Adrenal gland (tissue), 9 donors: ENCODE measurements at regions not wholly inside any gene's neighbourhood (a gene's known extent, or its start where the extent isn't known, plus 50 kb on each side); places are given as distances from the start of the nearest gene placed in this dataset.

Source experiments
- DNase-seq, 7 donors: peaks; one replicate each; pipeline ENCODE4 v3.0.0-alpha.2; 2019 to 2020
- H3K27ac ChIP-seq, 5 donors: fragments of 200-600 bp; sonication (generic) in 4 of 5; 1 replicate in 3 of 5; 2 replicates in 2 of 5; pipeline versions ENCODE4 v1.5.1 to v1.8.0; 2016 to 2020; ENCODE audit warnings: mild to moderate bottlenecking in 1 of 5
- H3K27me3 ChIP-seq: fragments of 200-600 bp; 2 replicates; pipeline ENCODE4 v1.8.0; 2021
- H3K36me3 ChIP-seq, 2 donors: fragments of 200-600 bp; replicated peaks in 1 of 2; 1 replicate in 1 of 2; 2 replicates in 1 of 2; pipeline versions ENCODE4 v1.5.1 to v1.8.0; 2018 to 2022
- H3K4me1 ChIP-seq, 2 donors: fragments of 200-600 bp; replicated peaks in 1 of 2; 1 replicate in 1 of 2; 2 replicates in 1 of 2; pipeline versions ENCODE4 v1.5.1 to v1.8.0; 2018 to 2021
- H3K4me3 ChIP-seq, 4 donors: fragments of 200-600 bp; sonication (generic) in 3 of 4; one replicate each; pipeline ENCODE4 v1.5.1; 2016 to 2018
- H3K9me3 ChIP-seq, 3 donors: fragments of 200-600 bp; sonication (generic) in 1 of 3; replicated peaks in 1 of 3; 1 replicate in 2 of 3; 2 replicates in 1 of 3; pipeline versions ENCODE4 v1.5.1 to v1.8.0; 2016 to 2021
- POLR2A ChIP-seq, 2 donors: fragments of 450-650 bp; IDR thresholded peaks; one replicate each; pipeline ENCODE4 v1.6.1; 2017; ENCODE audit warnings: antibody characterized with exemption in 2 of 2, mild to moderate bottlenecking in 2 of 2, moderate library complexity in 1 of 2
- WGBS, 4 donors: extraction: QIAGEN DNeasy Blood & Tissue Kit in 2 of 4; methylation state at CpG; one replicate each; pipeline versions ENCODE4 v1.1.5 to v1.1.7; 2013 to 2017; 5-methylcytosine and 5-hydroxymethylcytosine counted together
- intact Hi-C, 2 donors: fragments of 100-400 bp; cut with DNase I; formaldehyde crosslinking; loops; one replicate each; pipeline versions ENCODE4 v1.14.1 to v1.15.0; 2022 to 2023
- TF ChIP-seq, protein P1 (sequence below), 6 experiments: fragments of 450-650 bp in 4 of 6; fragments of 200-600 bp in 2 of 6; sonication (generic) in 1 of 6; IDR thresholded peaks; 1 replicate in 5 of 6; 2 replicates in 1 of 6; pipeline versions ENCODE4 v1.5.1 to v1.8.0; 2016 to 2021; ENCODE audit warnings: antibody characterized with exemption in 6 of 6, mild to moderate bottlenecking in 2 of 6, moderate library complexity in 1 of 6
- donor health status: healthy with polysubstance abuse.
- donor health status: Bipolar disorder and iron deficiency.
- donor health status: DM: yes; HTN: yes; CAD: no.
- donor health status: DM: no; HTN: no; CAD: no.
- donor health status: DM: no; HTN: no; CAD: no.

DNA sequence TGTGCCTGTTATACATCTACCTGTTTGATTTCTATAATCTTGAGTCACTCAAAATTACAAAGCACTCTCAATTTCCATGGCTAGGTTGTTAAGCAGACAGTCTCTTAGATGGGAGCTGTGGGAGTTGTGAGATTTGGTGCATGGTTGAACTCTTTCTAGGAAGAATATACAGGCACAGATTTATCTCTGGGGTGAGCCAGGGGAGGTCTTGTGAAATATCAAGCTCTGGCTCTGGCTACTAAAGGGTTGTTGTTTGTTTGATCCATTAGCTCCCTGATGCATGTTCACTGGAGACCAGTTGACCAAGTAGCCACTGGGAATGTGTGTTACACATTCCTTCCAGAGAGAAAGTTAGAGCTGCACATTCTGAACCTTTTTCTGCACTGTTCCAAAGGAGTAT is 117.2 kb upstream of the HMGA2 start:
- Histone ChIP-seq H3K27ac (no peak overlapping the region), H3K9me3 (peaks cover 0 to 12% (median 0%) of the 10 kb centered on the region in 3 donors), H3K4me1 (no peaks in the 10 kb centered on the region), H3K36me3 (no peaks in the 10 kb centered on the region), H3K4me3 (no peak overlapping the region), H3K27me3 (peaks cover 5% of the 10 kb centered on the region)
- no peak for DNase-seq
- no peak for TF ChIP-seq POLR2A (IDR thresholded peaks at IDR 0.05)
- TF ChIP-seq, protein P1, sequence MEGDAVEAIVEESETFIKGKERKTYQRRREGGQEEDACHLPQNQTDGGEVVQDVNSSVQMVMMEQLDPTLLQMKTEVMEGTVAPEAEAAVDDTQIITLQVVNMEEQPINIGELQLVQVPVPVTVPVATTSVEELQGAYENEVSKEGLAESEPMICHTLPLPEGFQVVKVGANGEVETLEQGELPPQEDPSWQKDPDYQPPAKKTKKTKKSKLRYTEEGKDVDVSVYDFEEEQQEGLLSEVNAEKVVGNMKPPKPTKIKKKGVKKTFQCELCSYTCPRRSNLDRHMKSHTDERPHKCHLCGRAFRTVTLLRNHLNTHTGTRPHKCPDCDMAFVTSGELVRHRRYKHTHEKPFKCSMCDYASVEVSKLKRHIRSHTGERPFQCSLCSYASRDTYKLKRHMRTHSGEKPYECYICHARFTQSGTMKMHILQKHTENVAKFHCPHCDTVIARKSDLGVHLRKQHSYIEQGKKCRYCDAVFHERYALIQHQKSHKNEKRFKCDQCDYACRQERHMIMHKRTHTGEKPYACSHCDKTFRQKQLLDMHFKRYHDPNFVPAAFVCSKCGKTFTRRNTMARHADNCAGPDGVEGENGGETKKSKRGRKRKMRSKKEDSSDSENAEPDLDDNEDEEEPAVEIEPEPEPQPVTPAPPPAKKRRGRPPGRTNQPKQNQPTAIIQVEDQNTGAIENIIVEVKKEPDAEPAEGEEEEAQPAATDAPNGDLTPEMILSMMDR (IDR thresholded peaks at IDR 0.05): no peak
- intact Hi-C loops: no loop called here

DNA sequence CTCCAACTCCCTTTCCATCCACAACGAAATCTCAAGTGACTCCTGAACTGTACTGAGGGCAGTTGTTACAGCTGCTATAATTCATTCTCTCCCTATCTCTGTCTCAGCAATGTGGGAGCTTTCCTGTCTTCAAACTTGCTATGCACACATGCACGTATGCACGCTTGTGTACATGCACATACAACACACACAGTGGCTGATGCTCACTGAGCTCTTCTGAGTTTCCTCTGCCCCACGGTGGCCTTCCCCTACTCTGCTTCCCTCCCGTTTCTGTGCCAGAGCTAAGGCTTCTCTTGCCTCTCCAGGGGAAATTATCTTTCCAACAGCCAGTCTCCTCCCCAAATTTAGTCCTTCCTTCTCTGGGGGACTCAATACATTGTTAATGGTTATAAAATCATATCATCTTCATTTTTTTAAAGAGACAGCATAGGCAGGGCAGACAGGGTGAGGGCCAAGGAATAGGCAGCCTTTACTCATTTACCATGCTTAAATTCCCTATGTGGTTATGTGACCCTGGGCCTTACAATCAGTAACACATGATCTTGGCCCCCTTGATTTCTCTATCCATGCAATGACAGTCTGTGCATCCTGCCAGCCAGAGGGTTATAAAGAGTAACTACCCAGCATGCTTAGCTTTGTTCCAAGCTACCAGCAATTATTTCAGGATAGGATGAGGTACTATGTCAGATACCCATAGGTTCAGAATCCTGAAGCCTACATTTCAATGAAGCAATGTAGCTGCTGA is 111.9 kb upstream of the HMGA2 start:
- no peak overlapping the region for H3K27ac ChIP-seq
- intact Hi-C loops: no loop called here
- H3K4me1 ChIP-seq: no peaks in the 10 kb centered on the region
- H3K36me3 ChIP-seq: no peaks in the 10 kb centered on the region
- no peaks in the 10 kb centered on the region for H3K9me3 ChIP-seq
- 75 to 84% (median 79%) methylated on average over 5 of the region's 5 CpGs for WGBS, 4 donors
- peaks cover 5% of the 10 kb centered on the region for H3K27me3 ChIP-seq
- no peak for DNase-seq
- no peak overlapping the region for H3K4me3 ChIP-seq
- TF ChIP-seq, protein P1 (IDR thresholded peaks at IDR 0.05): no peak
- TF ChIP-seq POLR2A (IDR thresholded peaks at IDR 0.05): no peak

DNA sequence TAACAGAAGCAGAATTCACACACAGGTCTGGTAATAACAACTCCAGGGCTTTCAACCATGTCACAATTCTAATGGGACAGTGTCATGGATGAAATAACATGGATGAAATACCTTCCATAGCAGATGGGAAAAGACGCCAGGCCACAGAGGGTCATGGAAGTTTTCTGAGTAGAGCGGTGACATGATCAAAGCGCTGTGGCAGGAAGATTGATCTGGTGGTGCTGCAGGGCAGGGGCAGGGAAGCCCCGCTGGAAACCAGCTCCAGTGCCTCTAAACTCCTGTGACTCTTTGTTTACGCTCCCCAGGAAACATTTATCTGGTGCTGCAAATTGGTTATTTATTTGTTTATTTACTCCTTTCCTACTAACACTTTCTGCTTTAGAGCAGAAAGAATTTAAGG is 108.3 kb upstream of the HMGA2 start:
- Histone ChIP-seq H3K4me3 (no peak overlapping the region), H3K4me1 (no peaks in the 10 kb centered on the region), H3K27me3 (peaks cover 3% of the 10 kb centered on the region), H3K9me3 (no peaks in the 10 kb centered on the region), H3K36me3 (no peaks in the 10 kb centered on the region), H3K27ac (no peak overlapping the region)
- no peak for DNase-seq
- intact Hi-C loops: no loop called here
- 78 to 88% (median 83%) methylated on average over 5 of the region's 5 CpGs for WGBS, 4 donors
- TF ChIP-seq, protein P1 (IDR thresholded peaks at IDR 0.05): no peak
- no peak for TF ChIP-seq POLR2A (IDR thresholded peaks at IDR 0.05)

DNA sequence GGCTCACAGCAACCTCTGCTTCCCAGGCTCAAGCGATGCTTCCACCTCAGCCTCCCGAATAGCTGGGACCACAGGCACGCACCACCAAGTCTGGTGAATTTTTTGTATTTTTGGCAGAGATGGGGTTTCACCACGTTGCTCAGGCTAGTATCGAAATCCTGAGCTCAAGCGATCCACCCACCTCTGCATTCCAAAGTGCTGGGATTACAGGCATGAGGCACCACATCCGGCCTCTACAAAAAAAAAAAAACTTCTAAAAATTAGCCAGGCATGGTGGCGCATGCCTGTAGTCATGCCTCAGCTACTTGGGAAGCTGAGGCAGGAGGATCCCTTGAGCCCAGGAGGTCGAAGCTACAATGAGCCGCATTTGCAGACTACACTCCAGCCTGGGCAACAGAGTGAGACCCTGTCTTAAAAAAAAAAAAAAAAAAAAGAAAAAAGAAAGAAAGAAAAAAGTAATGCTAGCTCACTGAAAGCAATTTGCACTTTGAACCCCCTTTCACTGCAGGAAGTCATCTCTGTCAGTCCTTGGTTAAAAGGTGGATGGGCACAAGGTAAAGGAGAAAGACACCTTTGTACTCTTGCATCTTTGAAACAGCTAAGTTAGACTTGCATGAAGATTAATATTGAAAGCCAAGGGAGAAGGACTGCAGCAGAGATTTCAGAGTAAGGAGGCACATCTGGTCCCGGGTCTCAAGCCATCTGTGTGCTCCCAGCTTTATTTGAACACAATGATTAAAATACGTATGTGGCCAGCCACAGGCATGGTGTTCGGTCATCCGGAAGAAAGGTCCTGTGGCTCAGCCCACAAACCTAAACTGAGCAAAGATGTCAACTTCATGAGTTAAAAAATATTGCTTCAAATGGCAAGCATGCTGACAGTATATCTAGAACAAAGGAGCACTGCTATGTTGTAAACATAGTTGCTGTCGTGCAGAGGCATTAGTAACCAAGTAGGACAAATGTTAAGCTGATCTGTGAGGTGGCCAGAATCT is 103.8 kb upstream of the HMGA2 start:
- WGBS, 4 donors: 83 to 87% (median 84%) methylated on average over 15 of the region's 15 CpGs
- H3K9me3 ChIP-seq: no peaks in the 10 kb centered on the region
- H3K27me3 ChIP-seq: peaks cover 6% of the 10 kb centered on the region
- H3K4me3 ChIP-seq: no peak overlapping the region
- no peak for DNase-seq
- H3K4me1 ChIP-seq: no peaks in the 10 kb centered on the region
- no peaks in the 10 kb centered on the region for H3K36me3 ChIP-seq
- TF ChIP-seq, protein P1 (IDR thresholded peaks at IDR 0.05): no peak
- TF ChIP-seq POLR2A (IDR thresholded peaks at IDR 0.05): no peak
- intact Hi-C loops: no loop called here
- no peak overlapping the region for H3K27ac ChIP-seq
